Naive thymus-derived CD4-positive, alpha-beta T cell (primary cell): ENCODE measurements at regions not wholly inside any gene's neighbourhood (a gene's known extent, or its start where the extent isn't known, plus 50 kb on each side); places are given as distances from the start of the nearest gene placed in this dataset.

Experiments used
- ATAC-seq: fragments of 150-1000 bp; cut with Tn5 transposase; 2 replicates; pipeline ENCODE4 v1.10.0; 2021; ENCODE audit warnings: mild to moderate bottlenecking, moderate library complexity
- CTCF ChIA-PET: fragments of 350-600 bp; sonication (Branson Sonifier 250); formaldehyde crosslinking; loops from one replicate; lab custom pipeline; 2021; ENCODE audit warnings: antibody characterized with exemption; lab: Charles Lee
- POLR2A ChIA-PET: fragments of 350-600 bp; sonication (Branson Sonifier 250); formaldehyde crosslinking; loops from one replicate; lab custom pipeline; 2021; ENCODE audit warnings: antibody characterized with exemption, inconsistent platforms; lab: Charles Lee
- DNase-seq, 9 donors: peaks; one replicate each; pipeline versions ENCODE4 v3.0.0 to v3.0.0-alpha.2; 2020 to 2022; ENCODE audit warnings: mixed read lengths in 1 of 9
- H3K27ac ChIP-seq: one replicate; pipeline ENCODE4 v1.7.0; 2013; ENCODE audit warnings: mild to moderate bottlenecking, low read depth, low read length, moderate library complexity
- H3K27me3 ChIP-seq, 2 donors: one replicate each; pipeline ENCODE4 v1.7.0; 2013; ENCODE audit warnings: low read length in 2 of 2, mild to moderate bottlenecking in 2 of 2, moderate library complexity in 2 of 2; ENCODE audit not compliant: control insufficient read depth in 2 of 2, insufficient read depth in 2 of 2
- H3K36me3 ChIP-seq, 3 experiments: 1 replicate in 2 of 3; 2 replicates in 1 of 3; pipeline ENCODE4 v1.7.0; 2013; ENCODE audit warnings: low read length in 3 of 3, mild to moderate bottlenecking in 3 of 3, moderate library complexity in 1 of 3; ENCODE audit not compliant: insufficient read depth in 3 of 3, control insufficient read depth in 2 of 3
- H3K4me1 ChIP-seq, 2 donors: one replicate each; pipeline ENCODE4 v1.7.0; 2013; ENCODE audit warnings: low read length in 2 of 2, mild to moderate bottlenecking in 2 of 2, moderate library complexity in 1 of 2; ENCODE audit not compliant: control insufficient read depth in 2 of 2, insufficient read depth in 2 of 2
- H3K4me3 ChIP-seq: 2 replicates; pipeline ENCODE4 v1.7.0; 2013; ENCODE audit warnings: mild to moderate bottlenecking, low read length
- H3K9me3 ChIP-seq, 3 experiments: 1 replicate in 2 of 3; 2 replicates in 1 of 3; pipeline ENCODE4 v1.7.0; 2013; ENCODE audit warnings: low read length in 3 of 3; ENCODE audit not compliant: control insufficient read depth in 2 of 3
- H3K27ac Mint-ChIP-seq, 9 donors: one replicate each; pipeline ENCODE4 v1.8.0; 2020 to 2022; ENCODE audit warnings: mixed read lengths in 9 of 9, mild to moderate bottlenecking in 8 of 9, moderate library complexity in 5 of 9, inconsistent platforms in 2 of 9
- H3K27me3 Mint-ChIP-seq, 5 donors: one replicate each; pipeline ENCODE4 v1.8.0; 2021 to 2022; ENCODE audit warnings: mixed read lengths in 5 of 5, mild to moderate bottlenecking in 1 of 5
- H3K36me3 Mint-ChIP-seq, 5 donors: one replicate each; pipeline ENCODE4 v1.8.0; 2020 to 2022; ENCODE audit warnings: mixed read lengths in 5 of 5, mild to moderate bottlenecking in 3 of 5, inconsistent platforms in 1 of 5
- H3K4me1 Mint-ChIP-seq, 7 donors: one replicate each; pipeline ENCODE4 v1.8.0; 2020 to 2022; ENCODE audit warnings: mixed read lengths in 7 of 7, mild to moderate bottlenecking in 3 of 7, inconsistent platforms in 1 of 7
- H3K4me3 Mint-ChIP-seq, 10 donors: one replicate each; pipeline ENCODE4 v1.8.0; 2020 to 2022; ENCODE audit warnings: mild to moderate bottlenecking in 10 of 10, mixed read lengths in 10 of 10, moderate library complexity in 6 of 10, inconsistent platforms in 2 of 10
- H3K9me3 Mint-ChIP-seq, 11 donors: one replicate each; pipeline ENCODE4 v1.8.0; 2020 to 2022; ENCODE audit warnings: mixed read lengths in 11 of 11, mild to moderate bottlenecking in 4 of 11, inconsistent platforms in 1 of 11, moderate library complexity in 1 of 11
- intact Hi-C, 2 donors: fragments of 100-400 bp; cut with micrococcal nuclease; formaldehyde crosslinking; loops; one replicate each; pipeline ENCODE4 v1.15.1; 2023

GRCh38 chr13:94780421-94780820, 68.1 kb upstream of the SOX21 start:
- no peaks in the 10 kb centered on the region for H3K27me3 ChIP-seq
- intact Hi-C loops: no loop called here
- DNase-seq (no peak), ATAC-seq (no peak)
- Mint-ChIP-seq H3K27ac (peak overlapping the region in 1 of 9 donors; percentile 20), H3K4me3 (no peak overlapping the region), H3K9me3 (peaks cover 0 to 10% (median 2%) of the 10 kb centered on the region in 11 donors), H3K4me1 (no peaks in the 10 kb centered on the region), H3K27me3 (peaks cover 0 to 17% (median 0%) of the 10 kb centered on the region in 5 donors), H3K36me3 (no peaks in the 10 kb centered on the region)
- ChIA-PET CTCF (no interaction called here), POLR2A (no interaction called here)
- no peak overlapping the region for H3K27ac ChIP-seq
- no peaks in the 10 kb centered on the region for H3K36me3 ChIP-seq
- H3K9me3 ChIP-seq: peaks cover 0 to 5% (median 0%) of the 10 kb centered on the region in 3 experiments
- H3K4me1 ChIP-seq: no peaks in the 10 kb centered on the region
- no peak overlapping the region for H3K4me3 ChIP-seq

GRCh38 chr13:94778986-94779385, 66.6 kb upstream of the SOX21 start:
- Histone ChIP-seq H3K9me3 (peaks cover 0 to 5% (median 0%) of the 10 kb centered on the region in 3 experiments), H3K27me3 (no peaks in the 10 kb centered on the region), H3K4me1 (no peaks in the 10 kb centered on the region), H3K27ac (no peak overlapping the region), H3K4me3 (no peak overlapping the region), H3K36me3 (no peaks in the 10 kb centered on the region)
- ChIA-PET CTCF (no interaction called here), POLR2A (no interaction called here)
- DNase-seq (no peak), ATAC-seq (no peak)
- H3K9me3 Mint-ChIP-seq: peaks cover 0 to 10% (median 2%) of the 10 kb centered on the region in 11 donors
- no peak overlapping the region for H3K4me3 Mint-ChIP-seq
- H3K36me3 Mint-ChIP-seq: no peaks in the 10 kb centered on the region
- intact Hi-C loops: no loop called here
- H3K27me3 Mint-ChIP-seq: peaks cover 0 to 12% (median 0%) of the 10 kb centered on the region in 5 donors
- H3K4me1 Mint-ChIP-seq: peaks cover 0 to 1% (median 0%) of the 10 kb centered on the region in 7 donors
- H3K27ac Mint-ChIP-seq: no peak overlapping the region

- H3K36me3 ChIP-seq: no peaks in the 10 kb centered on the region
- peaks cover 0 to 5% (median 0%) of the 10 kb centered on the region in 3 experiments for H3K9me3 ChIP-seq
These were observed 66.2 kb upstream of the SOX21 start for GRCh38 chr13:94778585-94778984.

GRCh38 chr13:94776956-94777355, 64.6 kb upstream of the SOX21 start:
- CTCF ChIA-PET: no interaction called here

More at GRCh38 chr13:94778585-94778984, 66.2 kb upstream of the SOX21 start:
- no peak overlapping the region for H3K27ac ChIP-seq
- no peaks in the 10 kb centered on the region for H3K4me1 ChIP-seq
- peaks cover 0 to 10% (median 2%) of the 10 kb centered on the region in 11 donors for H3K9me3 Mint-ChIP-seq
- DNase-seq (no peak), ATAC-seq (no peak)
- peaks cover 0 to 1% (median 0%) of the 10 kb centered on the region in 7 donors for H3K4me1 Mint-ChIP-seq
- H3K27me3 ChIP-seq: no peaks in the 10 kb centered on the region
- intact Hi-C loops: no loop called here
- no peak overlapping the region for H3K27ac Mint-ChIP-seq
- peaks cover 0 to 12% (median 2%) of the 10 kb centered on the region in 5 donors for H3K27me3 Mint-ChIP-seq
- CTCF ChIA-PET: no interaction called here
- H3K4me3 Mint-ChIP-seq: no peak overlapping the region
- POLR2A ChIA-PET: no interaction called here
- no peak overlapping the region for H3K4me3 ChIP-seq
- H3K36me3 Mint-ChIP-seq: no peaks in the 10 kb centered on the region

GRCh38 chr13:94776300-94776699, 64.0 kb upstream of the SOX21 start:
- Histone ChIP-seq H3K27ac (no peak overlapping the region), H3K9me3 (no peaks in the 10 kb centered on the region), H3K36me3 (no peaks in the 10 kb centered on the region), H3K4me3 (no peak overlapping the region), H3K4me1 (no peaks in the 10 kb centered on the region), H3K27me3 (no peaks in the 10 kb centered on the region)
- CTCF ChIA-PET: no interaction called here
- Mint-ChIP-seq H3K27ac (no peak overlapping the region), H3K4me3 (no peak overlapping the region), H3K9me3 (peaks cover 0 to 3% (median 0%) of the 10 kb centered on the region in 11 donors), H3K27me3 (peaks cover 0 to 12% (median 2%) of the 10 kb centered on the region in 5 donors), H3K4me1 (peaks cover 0 to 1% (median 0%) of the 10 kb centered on the region in 7 donors), H3K36me3 (no peaks in the 10 kb centered on the region)
- no peak for ATAC-seq
- POLR2A ChIA-PET: no interaction called here
- no peak for DNase-seq
- intact Hi-C loops: no loop called here

More at GRCh38 chr13:94776956-94777355, 64.6 kb upstream of the SOX21 start:
- H3K27me3 ChIP-seq: no peaks in the 10 kb centered on the region
- no peaks in the 10 kb centered on the region for H3K4me1 ChIP-seq
- DNase-seq (no peak), ATAC-seq (no peak)
- H3K36me3 ChIP-seq: no peaks in the 10 kb centered on the region
- H3K27ac Mint-ChIP-seq: no peak overlapping the region
- no peak overlapping the region for H3K4me3 Mint-ChIP-seq
- H3K9me3 Mint-ChIP-seq: peaks cover 0 to 3% (median 0%) of the 10 kb centered on the region in 11 donors
- no peak overlapping the region for H3K4me3 ChIP-seq
- H3K4me1 Mint-ChIP-seq: peaks cover 0 to 1% (median 0%) of the 10 kb centered on the region in 7 donors
- POLR2A ChIA-PET: no interaction called here
- H3K27ac ChIP-seq: no peak overlapping the region
- H3K27me3 Mint-ChIP-seq: peaks cover 0 to 12% (median 2%) of the 10 kb centered on the region in 5 donors
- intact Hi-C loops: no loop called here
- no peaks in the 10 kb centered on the region for H3K36me3 Mint-ChIP-seq
- H3K9me3 ChIP-seq: no peaks in the 10 kb centered on the region

GRCh38 chr13:94765814-94766213, 53.5 kb upstream of the SOX21 start:
- peaks cover 0 to 4% (median 0%) of the 10 kb centered on the region in 5 donors for H3K36me3 Mint-ChIP-seq
- ATAC-seq (no peak), DNase-seq (no peak)
- peaks cover 0 to 6% (median 4%) of the 10 kb centered on the region in 11 donors for H3K9me3 Mint-ChIP-seq
- H3K27me3 Mint-ChIP-seq: peaks cover 8 to 53% (median 50%) of the 10 kb centered on the region in 5 donors
- H3K4me1 Mint-ChIP-seq: no peaks in the 10 kb centered on the region
- Histone ChIP-seq H3K4me1 (no peaks in the 10 kb centered on the region), H3K4me3 (no peak overlapping the region), H3K9me3 (no peaks in the 10 kb centered on the region), H3K36me3 (no peaks in the 10 kb centered on the region), H3K27me3 (no peaks in the 10 kb centered on the region), H3K27ac (no peak overlapping the region)
- CTCF ChIA-PET: no interaction called here
- H3K4me3 Mint-ChIP-seq: no peak overlapping the region
- POLR2A ChIA-PET: no interaction called here
- no peak overlapping the region for H3K27ac Mint-ChIP-seq
- intact Hi-C loops: no loop called here
